Vagina (tissue), 2 donors: ENCODE measurements at regions not wholly inside any gene's neighbourhood (a gene's known extent, or its start where the extent isn't known, plus 50 kb on each side); places are given as distances from the start of the nearest gene placed in this dataset.

Source experiments
- POLR2AphosphoS5 ChIP-seq, 2 donors: sonication (generic); formaldehyde crosslinking; IDR thresholded peaks; one replicate each; pipeline ENCODE4 v1.9.0; 2017; ENCODE audit warnings: antibody characterized with exemption in 2 of 2, mild to moderate bottlenecking in 2 of 2, low read depth in 1 of 2; ENCODE audit not compliant: insufficient read depth in 1 of 2
- TF ChIP-seq, protein P1 (sequence below), 3 experiments: fragments of 450-650 bp in 2 of 3; fragments of 200-600 bp in 1 of 3; sonication (generic) in 1 of 3; IDR thresholded peaks; one replicate each; pipeline ENCODE4 v1.5.1; 2017 to 2019; ENCODE audit warnings: antibody characterized with exemption in 3 of 3, mild to moderate bottlenecking in 2 of 3, moderate library complexity in 2 of 3

DNA sequence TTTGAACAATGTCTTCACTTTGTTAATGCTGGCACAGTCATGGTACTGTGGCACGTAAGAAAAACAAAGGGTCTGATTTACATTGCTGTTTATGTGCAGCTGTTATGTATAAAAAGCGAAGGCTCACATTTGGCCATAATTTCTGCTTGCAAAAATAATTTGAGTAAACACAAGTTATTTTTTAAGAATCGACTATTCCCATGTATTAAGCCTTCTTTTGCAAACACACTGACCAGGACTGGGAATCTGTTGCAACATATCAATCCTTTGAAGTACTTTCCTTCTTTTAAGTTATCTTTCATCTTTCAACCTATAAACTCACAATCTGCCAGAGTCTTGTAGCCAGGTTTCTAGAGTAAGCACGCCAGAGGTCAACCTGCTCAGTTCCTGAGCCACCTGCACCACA, 145.4 kb upstream of the BMP4 start:
- TF ChIP-seq POLR2AphosphoS5 (IDR thresholded peaks at IDR 0.05; ENCODE audit: insufficient read depth in 1 of 2, low read depth in 1 of 2) = no peak
- TF ChIP-seq, protein P1, sequence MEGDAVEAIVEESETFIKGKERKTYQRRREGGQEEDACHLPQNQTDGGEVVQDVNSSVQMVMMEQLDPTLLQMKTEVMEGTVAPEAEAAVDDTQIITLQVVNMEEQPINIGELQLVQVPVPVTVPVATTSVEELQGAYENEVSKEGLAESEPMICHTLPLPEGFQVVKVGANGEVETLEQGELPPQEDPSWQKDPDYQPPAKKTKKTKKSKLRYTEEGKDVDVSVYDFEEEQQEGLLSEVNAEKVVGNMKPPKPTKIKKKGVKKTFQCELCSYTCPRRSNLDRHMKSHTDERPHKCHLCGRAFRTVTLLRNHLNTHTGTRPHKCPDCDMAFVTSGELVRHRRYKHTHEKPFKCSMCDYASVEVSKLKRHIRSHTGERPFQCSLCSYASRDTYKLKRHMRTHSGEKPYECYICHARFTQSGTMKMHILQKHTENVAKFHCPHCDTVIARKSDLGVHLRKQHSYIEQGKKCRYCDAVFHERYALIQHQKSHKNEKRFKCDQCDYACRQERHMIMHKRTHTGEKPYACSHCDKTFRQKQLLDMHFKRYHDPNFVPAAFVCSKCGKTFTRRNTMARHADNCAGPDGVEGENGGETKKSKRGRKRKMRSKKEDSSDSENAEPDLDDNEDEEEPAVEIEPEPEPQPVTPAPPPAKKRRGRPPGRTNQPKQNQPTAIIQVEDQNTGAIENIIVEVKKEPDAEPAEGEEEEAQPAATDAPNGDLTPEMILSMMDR (IDR thresholded peaks at IDR 0.05) = no peak
